ENCODE measurements at regions not wholly inside any gene's neighbourhood (a gene's known extent, or its start where the extent isn't known, plus 50 kb on each side); places are given as distances from the start of the nearest gene placed in this dataset.
"Not testable (repeated sequence)": the region's sequence is repeated elsewhere in the genome, so short reads cannot be mapped to it uniquely, and the experiment has no call there.

DNA sequence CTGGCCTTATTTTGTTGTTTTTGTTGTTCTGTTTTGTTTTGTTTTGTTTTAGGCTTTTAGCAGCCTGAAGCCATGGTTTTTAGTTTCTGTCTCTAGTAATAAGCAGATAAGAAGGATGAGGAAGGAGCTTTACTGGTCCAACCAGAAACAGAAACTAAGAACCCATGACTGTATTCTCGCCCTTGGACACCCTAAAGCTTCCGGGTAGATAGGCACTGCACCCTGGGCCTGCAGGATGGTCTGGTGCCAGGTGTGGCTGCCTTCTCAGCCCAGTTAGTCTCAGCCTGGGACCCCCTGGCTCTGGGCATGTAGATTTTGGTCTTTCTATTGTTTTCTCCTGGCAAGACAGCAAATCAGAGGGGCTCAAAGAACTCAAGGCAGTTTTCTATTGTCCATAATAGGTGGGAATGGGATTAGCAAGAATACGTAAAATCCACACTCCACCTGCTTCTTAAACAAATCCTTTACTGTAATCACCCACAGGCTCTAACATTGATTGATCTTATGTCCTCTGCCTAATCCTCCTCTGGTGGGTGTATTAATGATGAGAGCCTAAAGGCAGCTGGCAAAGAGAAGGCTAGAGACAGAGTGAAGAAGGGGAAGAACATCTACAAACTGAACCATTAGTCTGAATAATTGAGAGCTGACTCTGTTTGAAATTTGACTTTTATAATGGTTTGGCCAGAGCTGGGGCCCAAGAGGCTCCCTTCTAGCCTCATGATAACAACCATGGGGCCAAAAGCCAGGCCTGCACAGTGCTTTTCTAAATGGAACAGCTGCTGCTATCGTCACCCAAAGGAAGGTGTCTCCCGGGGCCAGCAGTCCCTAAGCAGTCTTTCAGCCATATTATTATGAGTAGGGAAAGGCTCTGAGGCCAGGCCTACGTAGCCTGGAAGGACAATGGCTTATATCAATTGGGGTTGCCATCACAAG lies 106.8 kb upstream of the ATP1A1 start:
- DNase-seq = no peak

- no peak for DNase-seq
Observed at GRCh38 chr1:116266864-116267212, 106.2 kb upstream of the ATP1A1 start.

DNA sequence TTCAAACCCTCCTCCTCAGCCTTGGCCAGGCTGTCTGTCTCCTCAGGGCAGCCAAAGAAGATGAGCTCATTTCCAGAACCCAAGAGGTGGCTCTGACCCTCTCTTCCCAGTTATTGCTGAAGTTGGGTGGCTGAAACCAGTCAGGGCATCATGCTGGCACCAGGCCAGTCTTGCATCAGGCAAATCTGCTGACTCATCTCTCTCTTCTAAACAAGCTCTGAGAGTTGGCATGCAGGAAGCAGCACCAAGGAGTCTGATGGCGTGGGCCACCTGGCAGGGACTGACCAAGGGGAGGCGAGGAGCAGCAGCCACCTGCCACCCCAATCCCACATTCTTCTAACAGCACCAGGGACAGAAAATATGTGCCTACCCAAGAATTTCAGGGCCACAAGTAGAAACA lies 104.8 kb upstream of the ATP1A1 start:
- DNase-seq = no peak

DNA sequence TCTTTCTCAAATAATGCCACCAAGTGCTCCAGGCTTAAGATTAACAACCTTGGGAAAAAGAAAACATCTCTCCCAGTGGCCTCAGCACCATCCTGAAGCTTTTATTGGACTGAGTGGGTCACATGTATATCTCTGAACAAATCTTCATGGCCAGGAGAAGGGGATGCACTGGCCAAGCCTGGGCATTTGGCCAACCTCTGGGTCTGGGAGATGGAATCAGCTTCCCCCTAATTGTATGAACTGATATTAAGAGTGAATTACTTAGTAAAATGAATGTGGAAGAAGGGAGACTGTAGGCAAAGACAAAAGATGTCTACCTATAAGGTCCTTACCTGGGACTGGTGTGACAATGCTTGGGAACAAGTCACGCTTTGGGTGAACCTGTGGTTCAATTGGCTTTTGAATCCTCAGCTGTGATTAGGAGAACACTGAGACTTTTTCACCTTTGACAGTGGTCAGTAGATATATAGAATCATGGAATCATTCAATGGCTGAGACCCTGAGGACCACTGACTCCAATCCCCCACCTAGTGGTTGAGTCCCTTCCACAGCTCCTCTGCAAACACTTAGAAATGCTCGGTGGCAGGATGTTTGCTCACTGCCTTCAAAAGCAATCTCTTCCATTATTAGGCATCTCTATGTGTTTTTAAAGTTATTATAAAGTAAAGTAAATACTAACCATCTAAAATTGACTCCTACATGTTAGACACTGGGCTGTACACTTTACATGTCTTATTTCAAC lies 102.6 kb upstream of the ATP1A1 start:
- DNase-seq = no peak

GRCh38 chr1:116273042-116273783 lies 99.8 kb upstream of the ATP1A1 start:
- no peak for DNase-seq

DNA sequence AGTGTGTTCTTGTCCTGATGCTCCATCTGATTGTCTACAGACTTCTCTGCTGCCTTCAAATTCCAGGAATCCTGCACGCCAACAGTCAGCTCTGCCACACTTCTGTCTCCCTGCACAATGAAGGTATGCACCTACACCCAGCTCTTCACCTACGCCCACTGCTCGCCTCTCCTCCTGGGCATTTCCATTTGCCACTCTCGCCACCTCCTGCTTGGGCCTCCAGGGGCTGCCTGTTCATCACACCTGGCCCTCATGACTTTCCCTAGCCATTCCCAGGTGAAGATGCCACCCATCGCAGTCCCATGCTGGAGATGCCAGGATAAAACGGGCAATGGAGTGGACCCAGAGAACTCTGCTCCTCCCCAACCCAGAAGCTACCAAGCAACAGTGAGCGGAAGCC lies 96.5 kb upstream of the ATP1A1 start:
- no peak for DNase-seq

DNA sequence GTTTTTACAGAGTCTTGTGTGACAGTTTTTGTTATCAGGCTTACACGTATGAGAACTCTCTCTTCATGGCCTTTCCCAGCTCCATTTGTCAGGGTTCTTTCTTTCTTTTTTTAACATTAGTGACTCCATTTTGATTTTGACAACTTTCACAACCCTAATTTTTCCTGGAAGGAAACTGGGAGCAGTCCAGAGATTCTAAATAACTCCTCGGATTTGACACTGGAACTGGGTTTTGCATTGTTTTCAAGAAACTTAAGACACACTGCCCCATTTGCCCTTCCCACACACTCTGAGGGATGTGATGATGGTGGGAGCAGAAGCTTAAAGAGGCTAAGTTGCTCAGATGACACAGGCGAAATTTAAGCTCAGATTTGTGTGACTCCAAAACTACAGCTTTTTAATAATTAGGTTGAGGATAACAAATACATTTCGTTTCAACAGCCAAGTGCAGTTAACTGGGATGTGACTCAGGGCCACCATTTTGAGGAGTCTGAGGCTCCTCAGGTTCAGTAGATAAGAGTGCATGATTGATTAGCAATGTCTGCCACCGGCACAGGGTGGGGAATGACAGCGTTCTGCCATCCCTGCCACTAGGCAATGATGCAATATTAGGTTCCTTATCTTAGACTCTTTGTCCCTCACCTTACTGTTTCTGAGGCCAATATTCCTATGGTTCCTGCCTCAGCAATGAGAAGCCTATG lies 95.1 kb upstream of the ATP1A1 start:
- DNase-seq = no peak

- DNase-seq = no peak
Observed at GRCh38 chr1:116278541-116278866, 94.5 kb upstream of the ATP1A1 start.

- DNase-seq = no peak
Observed at GRCh38 chr1:116279715-116280114, 93.3 kb upstream of the ATP1A1 start.

DNA sequence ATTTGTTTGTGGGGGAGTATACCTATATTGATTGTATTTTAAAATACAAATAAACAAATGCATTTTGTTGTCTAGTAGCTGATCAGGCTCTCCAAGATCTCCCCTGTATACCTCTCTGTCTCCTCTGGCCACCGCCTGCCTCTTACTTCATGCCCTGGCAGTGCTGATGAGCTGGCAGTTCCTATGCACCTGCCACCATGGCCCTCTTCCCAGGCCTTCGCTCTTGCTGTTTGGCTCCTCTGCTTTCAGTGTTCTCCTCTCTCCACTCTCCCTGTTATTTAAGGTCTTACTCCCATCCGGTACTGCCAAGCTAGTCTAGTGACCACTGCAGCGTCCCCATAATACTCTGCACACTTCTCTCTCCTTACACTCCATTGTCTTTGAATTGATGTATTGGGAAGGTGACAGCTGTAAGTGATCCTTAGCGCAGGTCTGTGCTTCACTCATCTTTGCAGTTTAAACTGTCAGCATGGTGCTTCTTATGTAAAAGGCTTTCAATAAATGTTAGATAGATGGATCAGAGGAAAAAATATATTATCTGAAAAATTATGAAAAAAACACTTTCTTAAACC lies 88.1 kb upstream of the ATP1A1 start:
- DNase-seq = peak; percentile 46

GRCh38 chr1:116286541-116286971 lies 86.5 kb upstream of the ATP1A1 start:
- DNase-seq = no peak

DNA sequence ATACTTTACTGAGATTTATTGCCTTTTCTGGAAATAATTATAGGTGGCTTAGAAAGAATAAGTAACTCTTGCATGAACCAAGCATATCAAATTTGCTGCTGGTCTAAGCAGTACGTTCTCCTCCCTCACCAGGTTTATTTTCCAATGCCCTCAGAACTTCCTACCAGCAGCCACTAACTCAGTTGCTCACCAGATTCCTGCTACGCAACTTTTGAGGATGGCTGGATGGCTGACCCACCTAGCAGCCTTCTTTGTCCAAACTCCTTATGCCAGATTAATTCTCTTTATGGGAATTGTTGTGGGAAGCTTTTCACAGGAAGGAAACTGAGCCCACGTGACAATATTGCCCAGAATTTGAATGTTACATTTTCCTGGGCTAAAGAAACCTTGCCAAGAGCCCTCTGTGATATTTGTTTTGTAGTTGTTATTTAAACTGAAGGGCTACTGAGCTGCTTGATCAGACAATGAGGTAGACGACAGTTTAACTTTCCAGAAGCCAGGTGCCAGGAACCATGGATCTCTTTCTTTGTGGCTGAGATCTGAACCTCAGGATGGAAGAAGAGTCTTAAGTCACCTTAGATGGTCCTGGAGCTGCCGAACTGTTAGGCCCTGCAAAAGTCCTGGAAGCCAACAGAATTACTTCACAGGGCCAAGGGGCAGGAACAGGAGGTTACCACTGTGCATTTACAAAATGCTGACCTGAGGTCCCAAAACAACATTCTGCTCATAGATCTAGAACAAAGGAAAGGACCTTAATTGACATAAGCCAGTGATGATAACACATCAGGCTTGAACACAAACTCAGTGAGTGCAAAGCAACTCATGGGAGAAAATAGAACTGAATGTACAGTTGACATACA lies 85.5 kb upstream of the ATP1A1 start:
- DNase-seq = no peak

DNA sequence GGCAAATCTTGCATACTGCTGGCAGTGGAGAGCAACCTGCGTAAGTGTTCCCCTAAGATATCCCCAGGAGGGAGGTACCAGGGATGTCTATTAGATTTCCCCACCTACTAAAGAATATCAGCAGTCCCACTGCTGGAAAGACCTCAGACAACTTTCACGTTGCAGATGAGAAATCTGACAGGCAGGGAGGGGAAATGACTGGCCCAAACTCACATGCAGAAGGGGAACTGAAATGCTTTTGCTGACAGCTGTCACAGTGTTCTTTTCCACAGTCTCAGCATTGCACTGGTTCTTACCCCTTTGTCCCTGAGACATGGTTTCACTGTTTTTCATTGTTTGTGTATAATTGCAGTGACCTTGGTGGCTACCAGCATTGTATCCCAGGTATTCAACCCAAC lies 84.8 kb upstream of the ATP1A1 start:
- no peak for DNase-seq

DNA sequence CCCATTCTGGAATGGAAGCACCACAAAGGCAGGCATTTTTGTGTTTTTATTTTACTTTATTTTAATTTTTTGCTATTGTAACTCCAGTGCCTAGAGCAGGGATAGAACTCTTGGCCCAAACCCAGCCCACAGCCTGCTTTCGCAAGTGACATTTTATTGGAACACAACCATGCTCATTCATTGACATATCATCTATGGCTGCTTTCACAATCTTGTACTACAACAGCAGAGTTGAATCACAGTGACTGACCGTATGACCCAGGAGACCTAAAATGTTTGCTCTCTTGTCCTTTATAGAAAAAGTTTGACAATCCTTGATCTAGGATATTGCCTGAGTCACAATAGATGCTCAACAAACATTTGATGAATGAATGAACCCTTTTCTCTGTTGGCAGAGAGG lies 83.9 kb upstream of the ATP1A1 start:
- DNase-seq = no peak

GRCh38 chr1:116290085-116290705 lies 82.8 kb upstream of the ATP1A1 start:
- DNase-seq = no peak

DNA sequence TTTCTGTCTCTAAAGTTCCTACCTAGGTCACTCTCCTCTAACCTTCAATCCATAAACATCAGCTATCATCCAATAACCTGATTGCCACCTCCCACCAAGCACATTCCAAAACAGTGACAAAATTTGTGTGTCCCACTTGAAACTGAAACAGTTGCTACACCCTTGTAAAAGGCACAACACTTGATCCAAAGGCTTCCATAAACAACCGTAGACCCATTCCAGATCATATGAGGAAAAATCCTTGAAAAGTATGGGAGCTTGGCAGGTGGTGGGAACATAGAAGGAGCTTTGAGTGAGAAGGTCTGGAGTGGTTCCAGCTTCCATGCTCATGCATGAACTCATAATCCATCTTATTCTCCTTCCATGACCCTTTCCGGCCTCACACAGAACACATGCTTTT lies 82.0 kb upstream of the ATP1A1 start:
- no peak for DNase-seq

- peak; percentile 20 for DNase-seq
Observed at GRCh38 chr1:116292929-116293725, 79.9 kb upstream of the ATP1A1 start.

- no peak for DNase-seq
Observed at GRCh38 chr1:116297495-116298212, 75.4 kb upstream of the ATP1A1 start.

DNA sequence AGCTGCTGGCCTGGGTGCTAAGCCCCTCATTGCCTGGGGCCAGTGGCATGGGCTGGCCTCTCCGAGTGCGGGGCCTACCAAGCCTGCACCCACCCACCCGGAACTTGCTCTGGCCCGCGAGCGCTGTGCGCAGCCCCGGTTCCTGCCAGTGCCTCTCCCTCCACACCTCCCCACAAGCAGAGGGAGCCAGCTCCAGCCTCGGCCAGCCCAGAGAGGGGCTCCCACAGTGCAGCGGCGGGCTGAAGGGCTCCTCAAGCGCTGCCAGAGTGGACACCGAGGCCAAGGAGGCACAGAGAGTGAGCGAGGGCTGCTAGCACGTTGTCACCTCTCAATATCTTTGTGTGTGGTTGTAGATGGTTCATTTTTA lies 74.8 kb upstream of the ATP1A1 start:
- not testable (repeated sequence) for DNase-seq

DNA sequence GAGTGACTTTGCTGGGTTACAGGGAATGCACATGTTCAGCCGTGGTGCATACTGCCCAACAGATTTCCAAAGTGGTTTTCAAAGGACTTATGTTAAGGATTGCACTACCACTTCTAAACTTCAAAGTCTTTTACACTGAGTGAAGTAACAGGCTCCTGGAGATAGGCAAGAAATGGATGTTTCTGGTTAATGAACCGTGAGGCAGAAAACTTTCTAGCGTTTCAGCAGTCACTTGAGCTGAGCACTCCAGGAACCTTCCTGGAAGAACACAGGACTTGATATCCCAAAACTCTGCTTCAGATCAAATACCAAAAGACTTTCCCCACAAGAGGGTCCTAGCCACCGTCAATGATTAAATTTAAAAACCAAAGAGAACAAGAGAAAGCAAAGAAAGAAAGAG lies 74.3 kb upstream of the ATP1A1 start:
- DNase-seq = no peak

All from NCI-H1092 (cell line).